GM19438 (cell line): ENCODE measurements at regions not wholly inside any gene's neighbourhood (a gene's known extent, or its start where the extent isn't known, plus 50 kb on each side); places are given as distances from the start of the nearest gene placed in this dataset.
"Not testable (repeated sequence)": the region's sequence is repeated elsewhere in the genome, so short reads cannot be mapped to it uniquely, and the experiment has no call there.

Experiments
- ATAC-seq: cut with Tn5 transposase; IDR thresholded peaks from one replicate; pipeline ENCODE4 v1.9.1; 2021; ENCODE audit warnings: low read depth; ENCODE audit not compliant: unreplicated experiment

DNA sequence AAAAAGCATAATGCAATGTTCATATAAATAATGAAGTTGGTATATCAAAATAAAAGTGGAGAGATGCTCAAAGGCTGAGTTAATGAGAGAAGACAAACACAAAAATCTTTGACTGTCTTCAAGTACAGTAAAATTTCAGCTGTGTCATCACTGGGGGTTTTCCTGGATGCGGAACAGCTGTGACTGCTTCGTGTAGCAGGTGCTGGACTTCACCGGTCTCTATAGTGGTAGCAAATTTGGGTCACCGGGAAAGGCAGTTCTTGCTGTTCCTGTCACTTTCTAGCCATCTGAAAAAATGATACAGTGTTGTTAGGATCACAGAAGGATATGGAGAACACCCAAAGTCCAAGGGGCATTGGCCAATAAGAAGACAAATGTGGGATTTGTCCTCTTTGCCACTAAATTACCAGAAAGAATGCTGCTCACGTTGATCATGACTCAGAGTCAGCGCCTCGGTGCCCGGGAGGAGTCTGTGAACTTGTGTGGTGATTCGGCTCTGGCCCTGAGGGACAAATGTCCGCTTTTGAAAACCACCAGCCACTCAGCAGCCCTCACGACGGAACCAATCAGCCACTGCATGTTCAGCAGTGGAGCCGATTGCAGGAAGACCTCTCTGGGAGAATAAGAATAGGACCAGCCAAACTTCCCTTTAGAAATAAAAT is 230.1 kb upstream of the FAT1 start:
- no peak for ATAC-seq

GRCh38 chr4:186954509-186954908 is 230.9 kb upstream of the FAT1 start:
- ATAC-seq: no peak

DNA sequence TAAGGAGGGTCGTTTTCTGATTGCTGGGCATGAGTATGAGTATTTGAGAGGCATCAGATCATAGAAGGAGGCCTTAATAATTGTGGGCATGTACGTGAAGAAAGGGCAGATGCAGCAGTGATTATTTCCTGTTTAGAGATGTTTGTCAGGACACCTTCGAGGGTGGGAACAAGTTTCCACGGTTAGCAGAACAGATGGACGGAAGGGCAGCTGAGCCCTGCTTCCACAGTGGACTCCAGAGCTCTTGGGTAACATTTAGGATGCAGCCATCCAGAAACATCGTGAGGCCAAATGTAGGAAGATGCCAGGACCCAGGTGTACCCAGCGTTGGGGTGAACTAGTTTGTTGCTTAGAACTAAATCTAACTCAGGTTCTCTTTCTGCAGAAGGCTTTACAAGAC is 231.3 kb upstream of the FAT1 start:
- ATAC-seq: no peak

DNA sequence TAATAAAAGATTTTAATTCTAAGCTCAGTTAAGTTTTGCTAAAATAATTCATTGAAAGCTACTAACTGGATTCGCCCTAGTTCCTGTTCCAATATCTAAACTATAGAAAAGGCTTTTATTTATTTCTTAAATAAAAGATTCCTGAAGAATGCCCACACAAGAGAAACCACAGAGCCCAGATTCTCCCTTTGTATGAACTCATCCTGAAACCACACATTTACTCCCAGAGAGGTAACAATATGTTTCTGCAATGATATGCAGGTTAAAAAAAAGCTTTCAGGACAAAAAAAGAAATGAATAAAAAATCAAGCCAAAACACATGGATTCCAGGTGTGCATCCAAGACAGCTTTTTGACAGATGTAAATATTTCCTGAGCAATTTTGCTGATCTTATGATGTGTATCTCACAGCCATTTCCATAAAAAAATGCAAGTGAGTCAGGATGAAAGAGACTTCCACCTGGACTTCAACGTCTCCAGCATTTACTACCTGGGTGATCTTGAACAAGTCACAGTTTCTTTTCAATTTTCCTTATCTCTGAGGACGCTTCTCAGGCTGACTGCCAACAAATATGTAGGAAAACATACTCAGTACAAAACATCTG is 234.4 kb upstream of the FAT1 start:
- ATAC-seq: no peak

GRCh38 chr4:186958726-186959350 is 235.2 kb upstream of the FAT1 start:
- no peak for ATAC-seq

DNA sequence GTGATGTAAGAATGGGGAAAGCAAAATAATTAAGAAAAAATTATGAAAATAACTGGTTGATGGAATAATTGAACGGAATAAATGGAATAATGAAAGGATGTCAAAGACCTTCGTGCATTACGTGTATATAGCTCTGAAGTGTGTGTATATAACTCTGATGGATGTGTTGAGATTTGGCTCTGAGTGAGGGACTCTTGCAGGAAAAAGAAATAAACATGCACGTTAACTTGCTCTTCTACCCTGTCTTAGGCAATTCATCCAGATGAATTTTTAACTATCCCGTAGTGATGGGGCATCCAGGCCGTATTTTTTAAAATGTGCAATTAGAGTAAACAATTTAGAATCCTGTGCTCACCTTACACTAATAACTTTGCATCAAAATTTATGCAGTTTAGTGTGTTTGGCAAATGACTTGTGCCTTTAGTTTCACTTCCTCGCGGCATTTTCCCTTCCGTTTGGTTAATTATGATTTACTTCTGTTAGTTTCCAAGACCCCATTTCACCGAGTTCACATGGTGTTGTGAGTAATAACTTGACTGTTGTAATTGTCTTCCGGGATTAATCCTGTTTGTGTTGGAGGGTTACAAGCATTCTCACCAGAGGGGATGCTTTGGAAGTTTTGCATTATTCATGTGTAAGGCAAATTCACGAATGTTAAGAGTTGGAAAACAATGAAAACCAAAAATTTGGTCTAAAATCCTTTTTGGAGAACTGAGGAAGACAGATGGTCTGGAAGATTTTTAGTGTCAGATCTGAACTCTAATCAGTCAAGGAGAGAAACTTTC is 256.5 kb upstream of the FAT1 start:
- ATAC-seq: no peak

DNA sequence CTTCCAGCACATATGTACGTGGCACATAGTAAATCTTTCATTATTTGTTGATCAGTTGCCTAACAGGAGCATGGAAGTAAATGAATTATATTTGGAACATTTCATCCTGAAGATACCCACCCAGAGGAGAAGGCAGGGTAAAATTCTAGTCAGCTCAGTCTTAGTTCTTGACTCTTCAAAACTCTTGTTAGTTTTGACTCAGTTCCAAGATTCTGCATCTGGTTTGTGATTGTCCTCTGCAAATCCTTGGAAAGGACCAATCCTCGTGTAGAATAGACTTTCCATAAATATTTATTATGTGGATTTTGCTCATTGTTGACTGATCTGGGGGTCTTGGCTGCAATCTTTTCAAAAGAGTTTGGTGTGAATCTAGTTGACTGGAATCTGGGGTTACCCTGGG is 257.5 kb upstream of the FAT1 start:
- no peak for ATAC-seq

DNA sequence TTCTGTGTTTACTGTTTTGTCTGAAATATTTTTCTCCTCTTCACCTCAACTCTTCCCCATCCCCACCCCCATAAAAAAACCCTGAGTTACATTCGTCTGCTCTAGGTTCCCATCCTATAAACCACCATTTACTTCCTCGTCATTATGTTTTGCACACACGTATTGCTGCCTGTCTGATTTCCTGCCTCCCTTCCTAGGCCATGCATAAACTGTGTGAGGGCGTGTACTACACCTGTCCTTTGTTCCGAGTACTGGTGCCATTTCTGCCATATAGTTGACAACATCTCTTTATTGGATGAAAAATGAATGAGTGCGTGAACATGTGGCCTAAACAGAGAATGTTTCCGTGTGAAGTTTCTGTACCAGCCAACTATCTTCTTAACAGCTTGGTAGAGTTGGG is 258.5 kb upstream of the FAT1 start:
- ATAC-seq: no peak

DNA sequence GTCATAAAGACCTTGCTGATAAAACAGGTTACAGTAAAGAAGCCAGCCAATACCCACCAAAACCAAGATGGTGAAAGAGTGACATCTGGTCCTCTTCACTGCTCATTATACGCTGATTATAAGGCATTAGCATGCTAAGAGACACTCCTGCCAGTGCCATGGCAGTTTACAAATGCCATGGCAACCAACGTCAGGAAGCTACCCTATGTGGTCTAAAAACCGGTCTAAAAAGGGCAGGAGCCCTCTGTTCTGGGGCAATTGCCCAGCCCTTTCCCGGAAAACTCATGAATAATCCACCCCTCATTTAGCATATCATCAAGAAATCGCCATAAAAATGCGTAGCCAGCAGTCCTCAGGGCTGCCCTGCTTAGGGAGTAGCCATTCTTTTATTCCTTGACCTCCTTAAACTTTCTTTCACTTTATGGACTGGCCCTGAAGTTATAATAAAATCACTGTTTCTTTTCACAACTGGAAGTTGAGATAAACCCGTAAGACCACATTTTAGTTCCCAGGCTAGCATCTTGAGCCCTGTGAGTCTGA is 260.5 kb upstream of the FAT1 start:
- ATAC-seq: no peak

DNA sequence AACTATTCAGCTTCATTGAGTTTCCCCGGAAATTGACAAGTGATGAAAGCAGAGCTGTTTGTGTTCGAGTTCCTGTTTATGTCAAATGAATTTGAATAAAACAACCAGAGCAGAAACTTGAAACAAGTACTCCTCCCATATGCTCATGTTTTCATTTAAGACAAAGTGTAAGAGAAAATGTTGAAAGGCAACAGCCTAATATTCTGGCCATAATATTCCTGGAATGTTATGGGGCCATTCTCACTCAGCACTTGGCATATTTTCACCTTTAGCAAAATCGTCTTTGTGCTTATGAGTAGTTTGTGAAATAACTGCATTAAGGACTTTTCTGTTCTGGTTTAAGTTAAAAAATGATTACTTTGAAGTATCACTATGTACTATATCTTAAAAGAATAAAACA is 276.0 kb upstream of the FAT1 start:
- ATAC-seq: no peak

GRCh38 chr4:187000281-187000680 is 276.6 kb upstream of the FAT1 start:
- no peak for ATAC-seq

DNA sequence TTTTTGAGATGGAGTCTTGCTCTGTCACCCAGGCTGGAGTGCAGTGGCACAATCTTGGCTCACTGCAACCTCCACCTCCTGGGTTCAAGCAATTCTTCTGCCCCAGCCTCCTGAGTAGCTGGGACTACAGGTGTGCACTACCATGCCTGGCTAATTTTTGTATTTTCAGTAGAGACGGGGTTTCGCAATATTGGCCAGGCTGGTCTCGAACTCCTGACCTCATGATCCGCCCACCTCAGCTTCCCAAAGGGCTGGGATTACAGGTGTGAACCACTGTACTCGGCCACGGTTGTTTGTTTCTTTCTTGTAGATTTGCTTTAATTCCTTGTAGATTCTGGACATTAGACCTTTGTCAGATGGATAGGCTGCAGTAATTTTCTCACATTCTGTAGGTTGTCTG is 278.5 kb upstream of the FAT1 start:
- not testable (repeated sequence) for ATAC-seq

- no peak for ATAC-seq
These were observed 281.0 kb upstream of the FAT1 start for GRCh38 chr4:187004628-187005027.

DNA sequence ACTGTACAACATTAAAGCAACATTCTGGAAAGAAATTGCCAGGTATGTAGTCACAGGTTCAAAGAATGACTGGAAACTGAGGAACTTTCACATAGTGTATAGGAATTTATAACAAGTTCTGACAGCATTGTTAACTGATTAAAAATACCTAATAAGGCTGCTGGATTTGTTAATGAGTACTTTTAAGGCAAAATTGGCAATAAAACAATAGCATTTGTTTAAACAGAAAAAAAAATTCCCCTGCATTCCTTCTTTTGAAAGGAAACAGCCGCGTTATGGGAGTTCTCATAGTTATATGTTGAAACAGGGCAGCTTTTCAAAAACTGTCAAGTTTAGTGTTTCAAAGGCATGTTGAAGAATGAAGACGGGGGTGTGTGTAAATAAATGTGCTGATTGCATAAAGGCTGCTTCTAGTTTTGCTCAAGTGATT is 282.5 kb upstream of the FAT1 start:
- no peak for ATAC-seq

- ATAC-seq: no peak
These were observed 286.4 kb upstream of the FAT1 start for GRCh38 chr4:187010052-187010451.

DNA sequence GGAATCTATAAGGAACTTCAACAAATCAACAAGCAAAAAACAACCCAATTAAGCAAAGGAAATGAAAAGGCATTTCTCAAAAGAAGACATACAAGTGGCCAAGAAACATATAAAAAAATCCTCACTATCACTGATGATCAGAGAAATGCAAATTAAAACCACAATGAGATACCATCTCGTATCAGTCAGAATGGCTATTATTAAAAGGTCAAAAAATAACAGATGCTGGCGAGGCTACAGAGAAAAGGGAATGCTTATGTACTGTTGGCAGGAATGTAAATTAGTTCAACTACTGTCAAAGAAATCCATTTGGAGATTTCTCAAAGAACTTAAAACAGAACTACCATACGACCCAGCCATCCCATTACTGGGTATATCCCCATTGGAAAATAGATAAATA is 292.4 kb upstream of the FAT1 start:
- no peak for ATAC-seq

DNA sequence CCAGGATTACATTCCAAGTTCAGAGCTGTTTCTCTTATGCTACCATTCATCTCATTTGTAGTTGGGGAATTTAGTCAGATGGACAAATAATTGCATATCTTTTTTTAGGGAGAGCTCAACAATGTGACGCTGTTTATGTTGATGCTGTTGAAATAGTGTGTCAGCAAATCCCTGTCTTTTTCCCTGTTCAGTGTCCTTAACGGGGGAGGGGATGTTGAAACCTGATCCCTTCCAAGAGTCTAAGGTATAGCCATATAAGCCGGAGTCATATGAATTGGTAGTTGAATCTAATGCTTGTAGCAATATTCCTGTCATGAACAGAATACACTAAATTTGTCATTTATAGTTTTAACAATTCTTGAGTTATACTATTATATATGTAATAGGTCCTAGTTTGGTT is 293.5 kb upstream of the FAT1 start:
- no peak for ATAC-seq

DNA sequence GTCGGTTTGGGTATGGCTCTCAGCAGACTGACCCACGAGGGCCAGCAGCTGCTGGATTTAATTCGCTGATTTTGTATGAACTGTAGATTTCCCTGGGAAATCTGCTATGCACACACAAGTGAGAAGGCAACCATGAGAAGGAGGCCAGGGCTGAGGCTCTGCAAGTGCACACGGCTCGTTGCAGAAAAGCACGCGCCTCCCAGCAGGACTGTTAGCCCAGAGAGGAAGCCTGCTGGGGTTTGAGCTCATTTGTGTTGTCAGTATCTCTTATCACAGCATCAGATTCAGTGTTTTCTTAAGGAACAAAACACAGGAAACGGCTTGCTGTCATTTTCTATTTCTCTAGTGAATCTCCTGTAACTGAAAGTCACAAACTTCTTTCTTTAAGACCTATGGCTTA is 296.2 kb upstream of the FAT1 start:
- ATAC-seq: no peak

GRCh38 chr4:187020676-187021075 is 297.0 kb upstream of the FAT1 start:
- no peak for ATAC-seq

- no peak for ATAC-seq
These were observed 298.0 kb upstream of the FAT1 start for GRCh38 chr4:187021436-187022205.
